ENCODE measurements at regions not wholly inside any gene's neighbourhood (a gene's known extent, or its start where the extent isn't known, plus 50 kb on each side); places are given as distances from the start of the nearest gene placed in this dataset.

- no peak for DNase-seq
- H3K4me3 ChIP-seq, result no peak overlapping the region
- no peak for ATAC-seq
- no peak for TF ChIP-seq CTCF (IDR thresholded peaks at IDR 0.05)
- no peaks in the 10 kb centered on the region for H3K36me3 ChIP-seq (ENCODE audit: low read depth)
- no peaks in the 10 kb centered on the region for H3K9me3 ChIP-seq
- intact Hi-C loops (cut with DNase I, micrococcal nuclease), result no loop called here
- H3K4me1 ChIP-seq (ENCODE audit: low read depth), result no peaks in the 10 kb centered on the region
Observed at GRCh38 chr9:106529616-106530015, 333.4 kb upstream of the ZNF462 start.

GRCh38 chr9:106531491-106531890 is 331.5 kb upstream of the ZNF462 start:
- no peak for TF ChIP-seq CTCF (IDR thresholded peaks at IDR 0.05)
- no peak for DNase-seq
- Histone ChIP-seq H3K36me3 (ENCODE audit: low read depth) (no peaks in the 10 kb centered on the region), H3K9me3 (no peaks in the 10 kb centered on the region), H3K4me3 (no peak overlapping the region), H3K4me1 (ENCODE audit: low read depth) (peaks cover 2% of the 10 kb centered on the region)
- intact Hi-C loops (cut with DNase I, micrococcal nuclease), result no loop called here
- no peak for ATAC-seq

GRCh38 chr9:106532306-106533015 is 330.5 kb upstream of the ZNF462 start:
- DNase-seq (no peak), ATAC-seq (no peak)
- peaks cover 2% of the 10 kb centered on the region for H3K4me1 ChIP-seq (ENCODE audit: low read depth)
- H3K36me3 ChIP-seq (ENCODE audit: low read depth), result no peaks in the 10 kb centered on the region
- H3K4me3 ChIP-seq, result no peak overlapping the region
- no peak for TF ChIP-seq CTCF (IDR thresholded peaks at IDR 0.05)
- intact Hi-C loops (cut with DNase I, micrococcal nuclease), result no loop called here
- H3K9me3 ChIP-seq, result no peaks in the 10 kb centered on the region

- peaks cover 2% of the 10 kb centered on the region for H3K4me1 ChIP-seq (ENCODE audit: low read depth)
- DNase-seq (peak in 1 of 3 donors; percentile 9), ATAC-seq (no peak)
- H3K36me3 ChIP-seq (ENCODE audit: low read depth), result no peaks in the 10 kb centered on the region
- no peak overlapping the region for H3K4me3 ChIP-seq
- no peaks in the 10 kb centered on the region for H3K9me3 ChIP-seq
- intact Hi-C loops (cut with DNase I, micrococcal nuclease), result no loop called here
- no peak for TF ChIP-seq CTCF (IDR thresholded peaks at IDR 0.05)
Observed at GRCh38 chr9:106534800-106535199, 328.2 kb upstream of the ZNF462 start.

- intact Hi-C loops (cut with DNase I, micrococcal nuclease), result no loop called here
- H3K4me1 ChIP-seq (ENCODE audit: low read depth), result peaks cover 2% of the 10 kb centered on the region
- H3K9me3 ChIP-seq, result no peaks in the 10 kb centered on the region
- ATAC-seq (no peak), DNase-seq (no peak)
- no peak overlapping the region for H3K4me3 ChIP-seq
- H3K36me3 ChIP-seq (ENCODE audit: low read depth), result no peaks in the 10 kb centered on the region
- TF ChIP-seq CTCF (IDR thresholded peaks at IDR 0.05), result no peak
Observed at GRCh38 chr9:106535439-106535838, 327.5 kb upstream of the ZNF462 start.
